ENCODE measurements at regions not wholly inside any gene's neighbourhood (a gene's known extent, or its start where the extent isn't known, plus 50 kb on each side); places are given as distances from the start of the nearest gene placed in this dataset.

DNA sequence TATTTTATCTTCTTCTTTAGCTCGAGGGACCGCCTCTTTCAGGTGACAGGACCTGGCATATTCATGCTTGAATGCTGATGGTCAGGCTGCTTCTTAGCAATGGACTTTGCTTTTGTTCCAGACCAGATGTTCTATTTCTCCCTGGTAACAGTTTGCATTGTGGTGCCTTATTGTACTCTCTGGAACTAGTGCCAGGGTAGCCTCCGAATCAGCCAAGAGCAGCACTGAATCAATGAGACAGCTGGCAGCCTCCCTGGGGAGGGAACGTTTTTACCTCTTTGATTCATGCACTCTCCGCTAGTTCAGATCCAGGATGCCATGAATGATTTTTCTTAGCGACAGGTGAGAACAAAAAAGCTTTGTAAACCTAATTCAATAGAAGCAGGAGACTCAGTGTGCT lies 54.1 kb upstream of the NXPH1 start:
- DNase-seq: no peak
- no peaks in the 10 kb centered on the region for H3K9me3 ChIP-seq

DNA sequence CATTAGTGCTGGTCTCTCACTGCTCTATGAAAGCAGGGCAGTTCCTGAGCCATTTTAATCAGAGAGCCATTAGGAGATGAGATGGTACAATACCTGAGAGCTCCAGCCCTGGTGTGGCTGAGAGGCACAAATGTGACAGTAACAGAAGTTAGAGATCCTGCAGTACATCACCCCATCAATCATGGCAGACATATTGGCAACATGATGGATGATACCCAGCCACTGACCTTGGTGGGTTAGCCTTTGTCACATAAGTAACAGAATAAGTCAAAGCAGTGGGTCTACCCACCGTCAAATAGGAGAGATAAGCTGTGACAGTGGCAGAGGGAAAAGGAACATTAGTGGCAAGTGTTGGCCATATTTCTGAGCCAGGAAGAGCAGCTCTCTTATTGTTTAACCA lies 53.3 kb upstream of the NXPH1 start:
- Histone ChIP-seq H3K27me3 (no peaks in the 10 kb centered on the region), H3K9me3 (no peaks in the 10 kb centered on the region), H3K36me3 (no peaks in the 10 kb centered on the region), H3K4me3 (no peak overlapping the region), H3K27ac (no peak overlapping the region), H3K4me1 (no peaks in the 10 kb centered on the region)
- DNase-seq: no peak
- no peak for TF ChIP-seq POLR2A (IDR thresholded peaks at IDR 0.05)
- TF ChIP-seq, protein P1, sequence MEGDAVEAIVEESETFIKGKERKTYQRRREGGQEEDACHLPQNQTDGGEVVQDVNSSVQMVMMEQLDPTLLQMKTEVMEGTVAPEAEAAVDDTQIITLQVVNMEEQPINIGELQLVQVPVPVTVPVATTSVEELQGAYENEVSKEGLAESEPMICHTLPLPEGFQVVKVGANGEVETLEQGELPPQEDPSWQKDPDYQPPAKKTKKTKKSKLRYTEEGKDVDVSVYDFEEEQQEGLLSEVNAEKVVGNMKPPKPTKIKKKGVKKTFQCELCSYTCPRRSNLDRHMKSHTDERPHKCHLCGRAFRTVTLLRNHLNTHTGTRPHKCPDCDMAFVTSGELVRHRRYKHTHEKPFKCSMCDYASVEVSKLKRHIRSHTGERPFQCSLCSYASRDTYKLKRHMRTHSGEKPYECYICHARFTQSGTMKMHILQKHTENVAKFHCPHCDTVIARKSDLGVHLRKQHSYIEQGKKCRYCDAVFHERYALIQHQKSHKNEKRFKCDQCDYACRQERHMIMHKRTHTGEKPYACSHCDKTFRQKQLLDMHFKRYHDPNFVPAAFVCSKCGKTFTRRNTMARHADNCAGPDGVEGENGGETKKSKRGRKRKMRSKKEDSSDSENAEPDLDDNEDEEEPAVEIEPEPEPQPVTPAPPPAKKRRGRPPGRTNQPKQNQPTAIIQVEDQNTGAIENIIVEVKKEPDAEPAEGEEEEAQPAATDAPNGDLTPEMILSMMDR (IDR thresholded peaks at IDR 0.05): no peak

More for the DNA sequence above, 54.1 kb upstream of the NXPH1 start:
- TF ChIP-seq, protein P1 (IDR thresholded peaks at IDR 0.05): no peak
- no peak for TF ChIP-seq POLR2A (IDR thresholded peaks at IDR 0.05)
- H3K27me3 ChIP-seq: no peaks in the 10 kb centered on the region
- H3K4me3 ChIP-seq: no peak overlapping the region
- H3K36me3 ChIP-seq: no peaks in the 10 kb centered on the region
- no peaks in the 10 kb centered on the region for H3K4me1 ChIP-seq
- H3K27ac ChIP-seq: no peak overlapping the region

- Histone ChIP-seq H3K4me1 (no peaks in the 10 kb centered on the region), H3K36me3 (no peaks in the 10 kb centered on the region), H3K27ac (no peak overlapping the region), H3K27me3 (no peaks in the 10 kb centered on the region), H3K4me3 (no peak overlapping the region), H3K9me3 (no peaks in the 10 kb centered on the region)
- DNase-seq: no peak
- no peak for TF ChIP-seq POLR2A (IDR thresholded peaks at IDR 0.05)
- TF ChIP-seq, protein P1 (IDR thresholded peaks at IDR 0.05): no peak
These were observed 51.2 kb upstream of the NXPH1 start for GRCh38 chr7:8382004-8382730.

Measured in Peyer's patch (tissue), 4 donors.